CD4-positive, alpha-beta T cell treated with Interleukin-15 for 1 hour (primary cell): ENCODE measurements at regions not wholly inside any gene's neighbourhood (a gene's known extent, or its start where the extent isn't known, plus 50 kb on each side); places are given as distances from the start of the nearest gene placed in this dataset.
"Not testable (repeated sequence)": the region's sequence is repeated elsewhere in the genome, so short reads cannot be mapped to it uniquely, and the experiment has no call there.

Experiments used
- DNase-seq: peaks from one replicate; pipeline ENCODE4 v3.0.0-alpha.2; 2020

DNA sequence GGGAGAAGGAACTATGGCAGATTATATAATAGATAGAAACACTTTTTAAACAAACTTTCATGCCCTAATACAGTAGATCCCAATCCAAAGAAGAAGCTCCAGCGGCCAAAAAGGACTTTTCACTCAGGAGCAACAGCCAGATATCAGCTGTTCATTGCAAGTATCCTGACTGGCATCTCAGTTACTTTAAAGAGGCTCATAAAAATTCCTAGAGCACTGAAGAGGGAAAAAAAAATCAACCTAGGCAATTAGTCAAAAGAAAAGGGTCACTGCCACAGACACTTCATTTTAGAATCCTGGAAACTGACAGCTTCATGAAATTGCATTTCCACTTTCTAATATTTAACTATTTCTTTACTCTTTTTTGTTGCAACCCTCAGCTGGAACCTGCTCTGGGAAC is 170.6 kb upstream of the SOX6 start:
- DNase-seq: no peak

DNA sequence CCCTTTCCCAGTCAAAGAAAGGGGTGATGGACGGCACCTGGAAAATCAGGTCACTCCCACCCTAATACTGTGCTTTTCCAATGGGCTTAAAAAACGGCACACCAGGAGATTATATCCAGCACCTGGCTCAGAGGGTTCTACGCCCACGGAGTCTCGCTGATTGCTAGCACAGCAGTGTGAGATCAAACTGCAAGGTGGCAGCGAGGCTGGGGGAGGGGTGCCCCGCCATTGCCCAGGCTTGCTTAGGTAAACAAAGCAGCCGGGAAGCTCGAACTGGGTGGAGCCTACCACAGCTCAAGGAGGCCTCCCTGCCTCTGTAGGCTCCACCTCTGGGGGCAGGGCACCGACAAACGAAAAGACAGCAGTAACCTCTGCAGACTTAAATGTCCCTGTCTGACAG is 164.4 kb upstream of the SOX6 start:
- not testable (repeated sequence) for DNase-seq

DNA sequence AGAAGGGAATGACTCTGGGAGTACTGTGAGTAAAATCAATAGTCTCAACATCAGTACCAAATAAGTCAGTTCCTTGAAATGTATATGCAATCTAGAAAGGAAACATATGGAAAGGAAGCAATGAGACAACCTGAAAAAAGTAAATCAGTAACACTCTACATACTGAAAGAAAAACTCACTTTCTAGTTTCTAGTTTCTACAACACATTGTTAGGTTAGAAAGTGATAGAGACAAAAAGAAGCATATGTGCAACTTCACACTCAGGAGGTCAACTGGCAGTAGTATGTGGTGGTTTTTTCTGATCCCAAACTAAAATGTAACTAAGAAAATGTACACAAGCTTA is 156.5 kb upstream of the SOX6 start:
- DNase-seq: no peak

DNA sequence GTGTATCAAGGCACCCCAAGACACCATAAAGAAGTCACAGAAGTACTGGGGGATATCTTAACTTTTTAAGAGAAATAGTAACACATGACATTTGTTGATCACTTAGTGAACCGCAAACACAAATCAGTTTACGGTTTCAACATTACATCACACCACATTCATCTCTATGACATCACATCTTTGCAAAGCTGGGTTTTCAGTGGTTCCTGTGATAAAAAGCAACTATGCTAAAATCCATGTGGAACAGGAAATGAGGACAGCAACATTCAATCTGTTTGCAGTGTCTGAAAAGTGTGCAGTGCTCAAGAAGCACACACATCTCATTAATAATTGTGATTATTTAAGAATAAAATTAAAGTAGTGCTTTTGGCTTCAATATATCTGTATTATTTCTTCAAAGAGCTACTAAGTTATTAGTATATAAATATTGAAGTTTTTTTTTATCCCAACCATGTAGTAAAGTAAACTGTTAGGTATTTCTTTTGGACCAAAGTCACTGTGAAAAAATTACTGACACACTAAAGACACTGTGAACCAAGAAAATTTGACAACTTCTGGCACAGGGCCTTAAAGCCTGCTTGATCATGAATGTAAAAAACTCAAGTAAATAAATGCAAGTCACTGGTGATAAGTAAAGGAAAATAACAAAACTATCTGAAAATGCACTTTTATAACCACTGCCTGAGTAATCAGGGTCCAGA is 156.0 kb upstream of the SOX6 start:
- no peak for DNase-seq

DNA sequence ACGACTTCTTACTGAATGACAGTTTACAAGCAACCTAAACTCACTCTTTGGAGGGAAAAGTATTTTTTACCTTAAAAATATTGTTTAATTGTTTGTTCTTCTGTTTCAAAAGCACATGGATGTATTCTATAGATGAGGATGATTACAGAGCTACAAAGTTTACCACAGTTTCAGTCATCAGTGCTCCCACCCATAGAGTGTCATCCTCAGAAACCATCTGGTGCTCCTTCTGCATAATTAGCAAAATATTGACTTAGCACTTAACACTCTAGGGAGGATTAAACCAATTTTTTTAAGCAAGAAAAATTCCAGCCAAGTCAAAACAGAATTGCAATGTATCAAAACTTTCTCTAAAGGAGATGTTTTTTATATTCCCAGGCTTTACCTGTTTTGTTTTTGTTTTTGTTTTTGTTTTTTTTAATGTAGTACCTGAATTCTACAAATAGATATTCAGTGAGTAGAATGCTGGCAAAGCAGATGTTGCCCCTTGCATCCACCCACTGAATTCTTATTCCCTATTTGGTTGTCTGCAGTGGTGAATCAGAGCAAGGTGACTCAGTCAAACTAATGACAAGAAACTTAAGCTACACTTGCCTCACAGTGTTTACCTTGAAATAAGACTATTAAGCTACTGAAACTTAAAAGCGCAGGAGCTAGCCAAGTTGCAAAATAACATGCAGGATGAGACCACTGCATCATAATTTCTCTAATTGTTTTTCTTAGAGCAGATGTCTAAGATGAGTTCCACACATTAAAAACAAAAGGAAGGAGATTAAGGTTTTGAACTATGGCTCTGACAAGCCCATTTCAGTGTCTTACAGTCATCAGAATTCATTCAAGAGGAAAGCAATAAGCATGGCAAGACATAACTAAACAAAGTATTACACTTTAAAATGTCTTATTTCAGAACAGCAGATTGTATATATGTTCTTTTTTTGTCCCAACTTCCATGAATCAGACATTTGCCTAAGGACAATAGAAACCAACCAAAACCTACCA is 155.1 kb upstream of the SOX6 start:
- no peak for DNase-seq

DNA sequence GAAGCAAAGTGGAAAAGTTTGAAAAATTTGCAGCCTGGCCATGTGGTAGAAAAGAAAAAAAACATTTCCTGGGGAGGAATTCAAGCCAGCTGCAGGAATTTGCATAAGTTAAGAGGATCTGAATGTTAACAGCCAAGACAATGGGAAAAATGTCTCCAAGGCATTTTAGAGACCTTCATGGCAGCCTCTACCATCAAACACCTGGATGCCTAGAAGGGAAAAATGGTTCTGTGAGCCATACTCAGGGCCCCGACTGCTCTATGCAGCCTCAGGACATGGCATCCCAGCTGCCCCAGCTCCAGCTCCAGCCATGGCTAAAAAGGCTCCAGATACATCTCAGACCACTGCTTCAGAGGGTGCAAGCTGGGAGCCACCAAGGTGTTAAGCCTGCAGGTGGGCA is 149.1 kb upstream of the SOX6 start:
- no peak for DNase-seq

DNA sequence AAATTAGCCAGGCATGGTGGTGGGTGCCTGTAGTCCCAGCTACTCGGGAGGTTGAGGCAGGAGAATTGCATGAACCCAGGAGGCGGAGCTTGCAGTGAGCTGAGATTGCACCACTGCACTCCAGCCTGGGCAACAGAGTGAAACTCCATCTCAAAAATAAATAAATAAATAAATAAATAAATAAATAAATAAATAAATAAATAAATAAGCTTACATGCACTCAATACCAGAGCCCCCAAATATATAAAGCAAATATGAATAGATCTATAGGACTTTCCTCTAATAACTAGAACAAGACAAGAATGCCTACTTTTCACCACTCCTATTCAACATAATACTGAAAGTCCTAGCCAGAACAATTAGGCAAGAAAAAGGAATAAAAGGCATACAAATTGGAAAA is 147.5 kb upstream of the SOX6 start:
- not testable (repeated sequence) for DNase-seq

DNA sequence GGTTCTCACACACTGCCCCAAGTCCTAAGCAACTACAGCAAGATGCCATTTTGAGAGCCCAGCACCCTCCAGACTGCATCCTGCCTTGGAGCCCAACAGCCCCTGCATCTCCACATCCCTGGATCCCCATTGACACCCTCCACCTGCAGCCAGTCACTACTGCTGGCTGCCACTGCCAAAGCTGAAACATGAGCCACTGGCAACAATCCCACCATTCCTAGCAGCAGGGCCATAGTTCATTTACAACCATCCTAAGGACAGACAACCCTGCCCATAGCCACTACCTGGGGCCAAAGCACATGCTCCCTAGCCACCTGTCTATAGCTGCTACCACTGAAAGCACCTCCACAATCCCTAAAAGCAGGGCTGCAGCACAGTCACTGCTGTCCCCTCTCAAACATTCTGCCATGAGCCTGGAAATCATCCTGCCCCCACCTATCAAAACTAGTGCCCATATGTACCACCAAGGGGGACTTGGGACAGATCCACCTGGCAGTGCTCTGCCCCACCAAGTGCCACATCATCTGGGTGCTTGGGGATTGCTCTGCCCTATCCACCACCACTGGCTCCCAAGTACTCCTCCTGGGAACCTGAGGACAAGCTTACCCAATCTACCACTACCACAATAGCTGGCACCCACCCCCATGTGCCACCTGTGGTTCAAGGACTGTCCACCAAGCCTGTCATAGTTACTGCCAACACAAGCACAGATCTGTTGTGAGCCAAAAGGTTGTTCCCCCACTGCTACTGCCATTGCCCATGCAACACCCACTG is 138.8 kb upstream of the SOX6 start:
- no peak for DNase-seq

DNA sequence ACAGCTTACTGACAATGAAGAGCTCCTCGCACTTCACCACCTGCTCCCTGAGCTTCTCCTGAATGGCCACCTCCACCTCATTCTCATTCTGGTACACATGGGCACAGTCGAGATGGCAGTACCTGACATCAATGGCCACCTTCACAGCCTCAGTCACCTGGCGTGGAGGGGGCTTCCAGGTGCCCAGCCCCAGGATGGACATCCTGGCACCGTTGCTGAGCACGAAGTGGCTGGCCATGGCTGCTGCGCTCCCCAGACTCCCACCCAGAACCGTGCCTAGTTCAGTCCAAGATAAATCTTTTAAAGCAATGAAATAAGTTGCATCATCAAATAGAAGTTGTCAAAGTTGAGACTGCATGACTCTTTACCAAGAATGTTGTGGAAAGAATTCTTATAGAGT is 128.1 kb upstream of the SOX6 start:
- DNase-seq: no peak

DNA sequence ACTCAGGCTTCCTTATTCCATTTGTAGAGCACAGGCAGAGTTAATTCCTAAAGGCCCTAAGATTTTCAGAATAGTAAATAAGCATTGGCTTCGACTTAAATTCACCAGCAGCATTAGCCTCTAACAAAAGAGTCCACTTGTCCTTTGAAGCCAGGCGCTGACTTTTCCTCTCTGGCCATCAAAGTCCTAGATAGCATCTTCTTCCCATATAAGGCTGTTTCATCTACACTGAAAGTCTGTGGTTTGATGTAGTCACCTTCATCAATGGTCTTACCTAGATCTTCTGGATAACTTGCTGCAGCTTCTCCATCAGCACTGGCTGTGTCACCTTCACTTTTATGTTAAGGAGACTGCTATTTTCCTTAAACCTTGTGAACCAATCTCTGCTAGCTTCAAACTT is 118.3 kb upstream of the SOX6 start:
- DNase-seq: no peak

DNA sequence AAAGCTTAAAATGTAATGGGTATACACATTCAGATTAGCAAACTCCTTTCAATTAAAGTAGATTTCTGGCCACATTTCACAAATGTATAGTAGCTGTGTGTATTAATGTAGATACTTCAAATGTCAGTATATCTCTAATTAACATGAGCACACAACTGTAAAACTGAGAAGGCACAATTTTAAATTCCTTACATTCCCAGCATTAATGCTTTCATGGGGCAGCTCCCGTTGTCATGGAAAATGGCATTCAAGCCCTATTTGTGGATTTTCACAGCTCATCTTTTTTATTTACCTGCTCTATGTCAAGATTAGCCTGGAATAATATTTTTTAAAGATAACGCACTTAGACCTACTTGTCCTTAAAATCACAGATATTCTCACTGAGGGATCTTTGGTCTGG is 113.6 kb upstream of the SOX6 start:
- no peak for DNase-seq

DNA sequence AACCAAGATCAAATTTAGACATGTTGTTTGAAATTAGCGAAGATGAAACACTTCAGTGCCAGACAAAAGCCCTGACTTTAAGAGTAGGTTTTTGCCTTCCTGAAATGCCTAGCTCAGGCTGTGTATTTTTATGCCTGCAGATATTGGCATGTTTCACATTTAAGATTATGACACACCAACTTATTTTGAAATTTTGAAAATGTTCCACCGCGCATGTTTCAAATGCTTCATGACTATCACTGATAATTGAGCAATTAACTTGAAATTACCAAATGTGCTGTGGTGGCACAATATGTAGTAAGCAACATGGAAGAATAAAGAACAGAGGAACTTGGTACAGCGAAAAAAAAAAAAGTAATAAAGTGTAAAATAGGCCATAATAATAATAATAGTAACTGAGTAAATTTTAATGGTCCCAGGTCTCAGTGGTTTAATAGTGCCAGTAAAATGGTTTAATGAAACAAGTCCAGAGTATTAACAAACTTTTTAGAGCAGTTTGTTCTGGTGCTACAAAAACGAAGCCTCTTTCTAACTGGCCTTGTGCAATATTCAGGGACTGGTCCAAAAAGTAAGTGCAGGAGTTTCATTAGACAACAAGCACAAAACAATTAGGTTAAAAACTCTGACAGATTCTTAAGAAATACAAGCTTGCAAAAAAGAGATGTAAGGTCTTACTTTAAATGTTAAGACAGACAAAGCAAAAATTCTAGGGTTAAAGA is 112.5 kb upstream of the SOX6 start:
- no peak for DNase-seq

DNA sequence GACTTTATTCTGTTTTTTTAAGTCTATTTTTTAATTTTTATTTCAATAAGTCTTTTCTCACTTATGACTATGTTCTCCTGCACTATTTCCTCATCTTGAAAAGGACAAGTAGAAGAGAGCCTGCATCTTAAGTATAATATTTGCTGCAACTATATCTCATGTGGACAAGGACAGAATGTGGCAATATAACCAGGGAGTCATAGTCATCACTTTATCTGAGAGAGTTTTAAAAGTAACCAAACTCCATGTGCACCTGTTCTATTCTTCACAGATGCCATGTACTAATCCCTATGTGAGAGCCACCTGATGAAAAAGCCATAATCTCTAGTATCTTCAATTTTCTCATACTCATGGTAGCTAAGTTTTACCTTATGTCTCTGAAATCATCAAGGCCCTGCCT is 104.2 kb upstream of the SOX6 start:
- no peak for DNase-seq

DNA sequence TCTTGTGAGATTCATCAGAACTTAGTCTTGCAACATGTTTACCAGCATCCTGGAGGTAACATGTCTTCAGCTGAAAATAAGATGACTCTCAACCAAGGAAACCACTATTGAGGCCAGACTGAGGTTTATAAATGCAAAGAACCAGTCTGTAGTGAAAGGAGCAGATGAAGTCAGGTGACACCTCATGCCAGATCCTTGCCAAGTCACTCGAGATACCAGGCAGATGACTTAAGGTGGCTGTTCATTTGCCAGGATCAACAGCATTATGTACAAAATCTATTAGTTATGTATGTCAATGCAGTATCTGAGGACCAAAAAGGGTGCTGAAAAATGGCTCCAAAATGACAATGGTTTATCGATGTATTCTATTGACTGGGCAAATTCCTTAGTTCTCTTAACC is 100.0 kb upstream of the SOX6 start:
- no peak for DNase-seq

DNA sequence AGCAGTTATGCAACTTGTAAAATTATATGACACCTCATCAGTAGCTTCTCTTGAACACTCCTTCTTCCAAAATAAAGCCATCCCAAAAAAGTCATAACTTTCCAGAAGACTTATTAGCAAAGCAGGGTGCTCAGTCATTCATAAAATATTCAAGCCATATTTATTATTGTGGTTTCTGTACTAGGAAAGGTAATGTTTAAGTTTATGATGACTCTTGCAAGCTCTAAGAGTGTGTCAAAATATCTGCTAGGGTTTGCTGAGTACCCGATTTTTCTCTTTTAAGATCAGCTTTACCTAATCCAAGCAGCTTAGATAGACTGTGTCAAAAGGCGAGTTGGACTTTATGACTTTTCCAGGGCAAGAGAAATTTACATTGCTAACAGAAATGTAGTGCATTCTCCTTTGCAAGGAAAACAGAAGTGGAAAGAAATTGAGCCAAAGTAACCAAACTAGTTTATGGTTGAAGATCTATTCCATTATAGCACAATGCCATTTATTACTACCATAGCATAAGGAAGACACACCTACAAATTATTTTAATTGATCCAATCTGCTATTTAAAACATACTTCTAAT is 98.0 kb upstream of the SOX6 start:
- no peak for DNase-seq

DNA sequence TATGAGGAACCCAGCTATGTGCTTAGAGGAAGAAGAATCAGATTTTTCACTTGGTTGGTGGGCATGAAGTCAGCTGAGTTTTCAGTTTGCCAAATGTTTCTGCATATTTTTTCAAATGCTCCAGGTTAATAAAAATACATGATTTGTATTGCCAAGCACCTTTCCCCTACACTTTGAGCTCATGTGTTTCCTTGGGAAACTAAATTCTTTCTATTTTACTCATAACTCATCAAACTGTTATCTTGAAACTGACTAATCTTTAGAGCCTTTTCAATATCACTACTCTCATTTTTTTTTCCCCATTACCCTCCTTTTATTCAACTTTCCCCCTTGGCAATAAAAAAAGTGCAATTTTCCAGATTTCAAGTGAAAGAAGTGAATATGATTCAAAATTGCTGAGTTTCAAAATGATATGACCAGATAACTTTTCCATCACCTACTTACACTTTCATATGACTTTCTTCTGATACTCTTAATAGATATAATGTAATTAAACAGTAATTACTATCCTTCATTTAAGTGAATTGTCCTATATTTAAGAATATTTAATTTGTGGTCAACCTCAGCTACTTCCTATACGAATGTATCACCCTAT is 91.9 kb upstream of the SOX6 start:
- DNase-seq: no peak

DNA sequence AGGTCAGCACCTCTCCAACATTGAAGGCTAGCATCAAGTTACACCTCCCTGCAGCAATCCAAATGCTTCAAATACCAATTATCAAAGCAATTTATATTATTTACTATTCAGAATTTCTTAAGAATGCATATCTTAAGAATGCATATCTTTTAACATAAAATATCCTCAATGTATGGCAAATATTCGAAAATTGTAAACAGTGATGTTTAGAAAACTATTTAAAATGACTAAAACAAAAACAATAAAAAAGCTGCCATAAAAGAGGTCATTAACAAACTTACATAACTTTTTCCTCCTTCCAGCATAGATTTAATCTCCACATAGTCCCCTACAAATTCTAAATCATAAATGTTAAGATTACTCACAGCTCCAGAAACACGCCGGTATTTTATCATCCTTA is 85.1 kb upstream of the SOX6 start:
- no peak for DNase-seq

DNA sequence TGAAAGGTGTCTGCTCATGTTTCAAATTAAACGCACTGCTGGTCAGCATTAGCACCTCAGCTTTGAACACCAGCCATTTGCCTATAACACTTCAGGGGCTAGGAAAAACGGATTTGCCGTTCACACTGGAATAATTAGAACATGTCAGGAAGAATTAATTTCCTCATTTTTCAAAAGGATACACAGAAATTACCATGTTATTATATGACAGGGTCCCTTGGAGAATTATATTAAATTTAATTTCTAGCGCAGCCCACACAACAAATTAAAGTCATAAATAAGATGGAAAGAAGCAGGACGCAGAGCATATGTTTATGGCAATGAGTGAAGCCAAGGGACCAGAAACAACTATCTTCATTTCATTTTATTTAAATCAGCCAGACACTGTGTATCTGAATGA is 83.8 kb upstream of the SOX6 start:
- no peak for DNase-seq

DNA sequence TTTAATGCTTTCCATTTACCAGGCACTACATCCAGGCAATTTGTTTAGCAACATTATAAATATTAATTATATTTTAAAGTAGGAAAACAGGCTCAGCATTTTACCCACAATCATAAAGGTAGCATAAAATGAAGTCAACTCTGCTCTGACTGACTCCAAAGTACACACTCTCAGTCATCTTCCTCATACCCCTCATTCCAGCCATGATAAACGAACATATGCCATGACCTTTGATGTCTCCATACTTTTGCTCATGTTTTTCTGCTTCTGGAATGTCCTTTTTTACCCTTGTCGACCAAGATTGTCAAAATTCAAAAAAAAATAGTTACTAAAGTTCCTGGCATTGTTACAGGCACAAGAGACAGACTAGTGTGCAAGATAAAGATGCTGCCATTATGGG is 77.7 kb upstream of the SOX6 start:
- DNase-seq: no peak

DNA sequence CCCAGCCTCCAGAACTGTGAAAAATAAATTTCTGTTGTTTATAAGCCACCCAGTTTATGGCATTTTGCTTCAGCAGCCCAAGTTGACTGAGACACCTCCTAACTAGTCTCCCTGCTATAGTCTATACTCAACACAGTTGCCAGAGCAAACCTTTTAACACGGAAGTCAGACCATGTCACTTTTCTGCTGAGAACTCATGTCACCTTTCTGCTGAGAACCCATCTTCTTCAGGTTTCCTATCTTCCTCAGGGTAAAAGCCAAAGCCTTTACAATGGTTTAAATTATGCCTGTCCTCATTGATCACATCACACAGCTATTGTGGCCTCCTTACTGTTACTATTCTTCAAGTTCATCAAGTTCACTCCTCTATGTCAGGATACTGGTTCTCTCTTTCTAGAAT is 74.3 kb upstream of the SOX6 start:
- DNase-seq: no peak

DNA sequence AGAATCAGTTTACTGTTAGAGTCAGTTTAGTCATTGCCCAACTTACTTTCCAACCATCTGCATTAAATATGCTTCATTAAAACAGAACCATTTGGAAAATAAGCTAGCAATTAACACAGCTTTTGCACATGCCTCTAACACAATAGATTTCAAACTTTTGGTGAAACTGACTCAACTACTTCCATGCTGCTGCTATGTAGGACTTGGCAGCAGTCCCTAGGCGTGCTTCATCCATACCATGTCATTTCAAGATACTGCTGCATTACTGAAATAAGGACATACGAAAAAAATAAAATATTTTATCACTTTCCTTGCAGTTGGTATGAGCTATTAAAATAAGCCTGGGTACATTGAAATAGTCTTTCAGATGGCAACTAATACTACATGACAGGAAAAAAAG is 65.5 kb upstream of the SOX6 start:
- no peak for DNase-seq

DNA sequence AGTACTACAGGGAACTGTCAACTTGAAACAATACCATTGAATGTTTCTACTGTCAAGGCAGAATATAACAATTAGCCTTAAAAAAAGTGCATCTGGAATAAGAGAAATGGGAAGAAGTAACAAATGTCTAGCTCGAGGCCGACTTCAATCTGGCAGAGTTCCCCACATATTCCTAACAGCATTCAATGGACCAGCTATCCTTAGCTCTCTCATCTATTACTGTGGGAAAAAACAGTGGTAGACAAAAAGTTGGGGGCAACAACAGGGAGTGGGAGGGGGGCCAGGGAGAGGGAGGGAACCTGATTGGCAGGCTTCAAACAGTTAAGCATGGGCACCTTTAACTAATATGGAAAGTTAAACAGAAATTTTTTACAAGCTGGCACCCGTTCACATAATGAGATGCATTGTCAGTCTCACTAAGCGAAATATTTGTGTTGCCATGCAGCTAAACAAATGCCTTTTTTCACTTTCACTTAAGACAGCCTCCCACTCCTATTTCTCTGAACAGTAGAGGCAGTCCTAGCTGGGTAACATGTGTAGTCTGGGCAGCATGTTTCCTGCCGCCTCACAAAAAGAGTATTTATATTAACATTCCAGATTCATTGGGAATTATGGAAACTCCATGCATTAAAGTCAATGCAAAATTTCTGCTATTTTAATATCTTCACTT is 62.2 kb upstream of the SOX6 start:
- DNase-seq: no peak
